HG02840 (cell line): ENCODE measurements at regions not wholly inside any gene's neighbourhood (a gene's known extent, or its start where the extent isn't known, plus 50 kb on each side); places are given as distances from the start of the nearest gene placed in this dataset.

ENCODE experiments used
- ATAC-seq: cut with Tn5 transposase; IDR thresholded peaks from one replicate; pipeline ENCODE4 v1.9.1; 2021; ENCODE audit warnings: mild to moderate bottlenecking, moderate library complexity, moderate number of reproducible peaks; ENCODE audit not compliant: unreplicated experiment, low FRiP score

- ATAC-seq = no peak
Measured at GRCh38 chr4:90007494-90008167, 113.0 kb downstream of the MMRN1 start.

GRCh38 chr4:90012918-90013317 is 114.3 kb upstream of the CCSER1 start:
- ATAC-seq = no peak

GRCh38 chr4:90024519-90024918 is 102.7 kb upstream of the CCSER1 start:
- no peak for ATAC-seq

DNA sequence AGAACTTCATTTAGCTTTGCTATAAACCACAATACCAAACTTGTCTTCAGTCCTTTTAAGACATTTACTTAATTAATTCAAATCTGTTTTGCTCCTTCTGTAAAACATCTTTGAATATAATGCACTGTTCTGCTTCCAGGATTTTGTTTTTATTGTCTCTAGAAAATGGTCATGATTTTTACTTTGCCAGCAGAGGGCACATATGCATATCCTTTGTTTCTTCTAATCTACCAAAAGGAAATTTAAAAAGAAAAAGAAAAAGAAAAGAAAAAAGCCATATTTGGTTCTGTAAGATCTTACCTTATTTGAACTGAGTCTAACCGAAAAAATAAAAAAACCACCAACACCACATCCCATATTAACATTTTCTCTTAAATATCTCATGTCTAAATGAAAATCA is 101.9 kb upstream of the CCSER1 start:
- ATAC-seq = no peak

- peak; percentile 92 for ATAC-seq
Measured at GRCh38 chr4:90027565-90027964, 99.6 kb upstream of the CCSER1 start.

GRCh38 chr4:90028460-90028859 is 98.7 kb upstream of the CCSER1 start:
- ATAC-seq = no peak

DNA sequence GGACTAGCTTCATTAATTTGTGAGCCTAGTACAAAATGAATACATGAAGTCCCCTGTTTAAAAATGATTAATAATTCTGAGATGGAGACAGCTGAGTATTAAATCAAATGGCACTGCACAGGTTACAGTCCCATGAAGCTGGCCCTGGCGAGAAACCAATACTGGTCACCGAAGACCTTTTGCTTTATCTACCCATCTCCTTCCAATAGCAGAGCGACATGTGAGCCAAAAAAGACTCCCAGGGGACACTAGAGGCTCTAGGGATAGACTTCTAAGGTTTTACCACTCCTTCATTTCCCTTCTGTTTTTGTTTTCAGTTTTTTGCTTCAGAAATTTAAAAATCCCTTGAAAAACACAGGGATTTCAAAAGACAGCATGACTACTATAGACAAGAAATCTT is 97.0 kb upstream of the CCSER1 start:
- ATAC-seq = no peak

GRCh38 chr4:90030953-90031352 is 96.2 kb upstream of the CCSER1 start:
- ATAC-seq = no peak

GRCh38 chr4:90039122-90039521 is 88.1 kb upstream of the CCSER1 start:
- ATAC-seq = no peak

GRCh38 chr4:90051999-90052398 is 75.2 kb upstream of the CCSER1 start:
- ATAC-seq = no peak

DNA sequence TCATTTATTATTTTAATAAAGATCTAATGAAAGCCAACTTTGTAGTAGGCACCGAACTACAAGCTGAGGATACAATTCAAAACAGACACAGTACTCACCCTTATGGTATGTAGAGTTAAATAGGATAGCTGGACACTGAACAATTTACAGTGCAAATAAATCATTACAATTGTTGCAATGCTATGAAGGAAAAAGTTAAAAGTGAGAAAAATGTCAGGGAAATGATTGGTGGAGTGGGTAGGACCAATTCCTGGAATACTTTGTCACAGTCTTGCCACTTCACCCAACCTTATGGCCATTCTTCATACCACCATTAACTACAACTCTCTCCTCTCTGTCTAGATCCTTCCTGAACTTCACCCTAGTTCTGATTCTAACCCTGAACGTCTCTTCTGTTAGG is 70.1 kb upstream of the CCSER1 start:
- ATAC-seq = no peak

DNA sequence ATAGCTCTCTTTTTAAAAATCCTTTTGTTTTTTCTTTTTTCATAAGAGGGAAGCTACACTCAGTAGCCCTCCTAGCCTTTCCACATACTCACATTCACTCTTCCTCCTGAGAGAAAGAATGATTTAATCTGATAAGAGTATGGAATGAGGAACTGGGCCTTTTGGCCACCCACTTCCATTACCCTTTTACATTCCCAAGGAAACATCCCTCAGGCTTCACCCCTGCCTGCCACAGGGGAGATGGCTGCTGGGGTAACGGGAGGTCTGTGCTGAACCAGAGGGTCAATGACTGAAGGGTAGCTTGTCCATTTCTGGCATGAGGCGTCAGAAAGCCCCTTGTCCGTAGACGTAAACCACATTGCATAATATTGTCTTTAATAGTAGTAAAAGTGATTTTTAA is 67.2 kb upstream of the CCSER1 start:
- no peak for ATAC-seq

GRCh38 chr4:90061881-90062280 is 65.3 kb upstream of the CCSER1 start:
- no peak for ATAC-seq

DNA sequence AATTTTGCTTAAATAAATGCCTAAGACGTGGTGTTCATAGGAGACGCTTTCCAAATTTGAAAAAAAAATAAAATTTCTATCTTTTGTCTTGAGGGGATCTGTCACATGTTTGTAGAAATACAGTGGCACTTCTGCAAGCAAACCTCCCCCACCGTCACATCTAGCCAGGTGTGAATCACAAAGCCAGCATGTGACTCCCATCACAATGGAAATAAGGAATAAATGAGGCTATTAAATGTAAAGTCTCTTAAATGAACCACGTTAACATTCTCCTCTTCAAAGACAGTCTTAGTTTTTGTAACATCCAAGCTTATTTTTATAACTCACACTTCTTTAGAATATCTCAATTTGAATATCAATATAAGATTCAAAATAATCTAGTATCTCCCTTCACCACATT is 63.0 kb upstream of the CCSER1 start:
- ATAC-seq = no peak

DNA sequence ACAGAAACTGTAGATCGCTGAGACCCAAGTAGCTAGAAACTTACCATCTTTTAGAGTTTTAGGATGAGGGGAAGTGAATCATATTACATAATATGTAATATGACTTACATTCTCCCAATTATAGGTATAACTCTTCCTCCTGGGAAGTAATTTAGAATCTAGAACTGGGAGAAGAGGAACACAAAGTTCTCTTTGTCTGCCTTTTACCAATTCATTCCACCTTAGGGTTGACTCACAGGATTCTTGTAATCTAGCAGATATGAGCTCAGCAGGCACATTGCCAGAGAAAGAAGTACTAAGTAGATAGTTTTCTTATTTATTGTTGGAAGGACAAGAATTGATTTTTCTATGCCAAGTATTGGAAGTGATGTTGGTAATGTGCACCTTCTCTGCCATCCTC is 58.0 kb upstream of the CCSER1 start:
- ATAC-seq = no peak

DNA sequence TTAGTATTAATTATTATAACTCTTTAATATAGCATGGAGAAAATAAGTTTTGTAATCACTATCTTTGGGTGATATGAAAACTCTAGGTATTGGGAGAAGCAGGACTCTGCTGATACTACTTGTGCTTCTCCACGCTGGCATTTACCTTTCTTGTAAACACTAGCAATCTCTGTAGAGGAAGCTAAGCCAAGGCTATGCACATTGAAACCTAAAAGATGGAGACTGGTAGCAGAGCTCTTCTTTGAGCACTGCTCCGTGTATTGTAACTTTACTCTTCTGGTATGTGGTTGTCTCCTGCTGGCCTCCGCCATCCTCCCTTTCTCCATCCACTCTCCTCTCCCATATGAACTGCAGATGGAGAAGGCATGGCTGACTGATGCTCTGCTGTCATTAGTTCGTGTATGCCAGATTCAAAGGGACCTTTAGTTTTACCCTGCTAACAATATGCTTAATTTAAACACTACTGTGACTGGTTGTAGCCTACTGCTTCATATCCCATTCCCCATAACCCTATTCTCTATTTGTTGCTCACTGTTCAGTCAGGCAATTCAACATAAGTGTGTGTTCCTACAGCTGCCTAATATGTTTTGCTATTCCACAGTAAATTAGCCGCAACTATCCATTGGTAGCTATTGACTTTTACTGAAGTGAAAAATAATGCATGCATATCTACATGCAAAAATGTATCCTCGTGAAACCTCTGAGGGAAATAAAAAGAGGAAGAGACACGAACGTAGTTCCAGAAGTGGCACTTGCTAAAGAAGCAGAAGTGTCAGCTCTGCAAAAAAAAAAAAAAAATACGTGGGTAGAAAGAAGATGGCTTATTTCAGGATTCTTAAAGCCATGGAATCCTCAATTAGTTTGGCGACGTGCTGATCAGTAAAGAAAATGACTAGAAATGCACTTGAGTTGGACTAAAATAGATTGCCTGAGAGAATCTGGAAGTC is 55.6 kb upstream of the CCSER1 start:
- ATAC-seq = no peak

DNA sequence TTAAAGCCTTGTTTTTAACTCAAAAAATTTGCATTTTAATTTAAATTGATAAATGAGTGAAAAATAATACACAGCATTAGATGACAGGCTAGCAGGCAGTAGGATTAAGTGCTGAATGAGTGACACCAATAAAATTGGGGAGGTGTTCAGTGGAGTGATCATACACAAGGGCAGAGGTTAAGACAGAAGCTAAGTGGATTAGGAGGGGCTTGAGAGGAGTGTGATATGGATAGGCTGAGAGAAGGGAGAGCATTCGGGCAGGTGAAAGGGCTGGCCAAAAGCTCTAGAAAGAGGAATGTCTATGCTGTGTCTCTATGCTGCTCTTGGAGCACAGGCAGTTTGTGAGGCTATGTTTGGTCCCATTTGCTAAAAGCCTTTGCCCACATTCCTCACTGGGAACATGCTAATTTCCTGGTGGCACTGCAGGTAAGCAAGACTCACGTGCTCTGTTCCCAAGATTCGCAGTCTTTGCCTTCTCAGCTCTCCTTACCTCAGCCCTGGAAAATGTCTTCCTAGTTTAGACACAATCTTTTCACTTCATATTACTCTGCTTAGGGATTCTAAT is 52.8 kb upstream of the CCSER1 start:
- no peak for ATAC-seq
